ENCODE measurements at regions not wholly inside any gene's neighbourhood (a gene's known extent, or its start where the extent isn't known, plus 50 kb on each side); places are given as distances from the start of the nearest gene placed in this dataset.
"Not testable (repeated sequence)": the region's sequence is repeated elsewhere in the genome, so short reads cannot be mapped to it uniquely, and the experiment has no call there.

DNA sequence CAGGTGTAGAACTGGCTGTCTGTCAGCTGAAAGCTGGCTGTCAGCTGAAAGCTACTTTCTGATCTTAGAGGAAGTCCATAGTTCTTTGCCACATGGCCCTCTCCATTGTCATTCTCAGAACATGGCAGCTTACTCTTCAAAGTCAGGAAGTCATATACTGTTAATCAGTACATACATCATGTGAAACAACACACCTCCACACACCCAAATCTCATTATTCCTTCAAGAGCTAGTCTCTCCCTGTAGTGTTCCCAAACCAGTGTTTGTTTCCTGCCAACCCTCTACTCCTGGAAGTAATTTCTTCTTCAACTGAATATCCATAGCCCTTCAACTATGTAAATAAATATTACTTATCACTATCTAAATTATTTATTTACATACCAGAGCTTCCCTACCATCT is 58.9 kb downstream of the OR5AK2 start:
- TF ChIP-seq, protein P1, sequence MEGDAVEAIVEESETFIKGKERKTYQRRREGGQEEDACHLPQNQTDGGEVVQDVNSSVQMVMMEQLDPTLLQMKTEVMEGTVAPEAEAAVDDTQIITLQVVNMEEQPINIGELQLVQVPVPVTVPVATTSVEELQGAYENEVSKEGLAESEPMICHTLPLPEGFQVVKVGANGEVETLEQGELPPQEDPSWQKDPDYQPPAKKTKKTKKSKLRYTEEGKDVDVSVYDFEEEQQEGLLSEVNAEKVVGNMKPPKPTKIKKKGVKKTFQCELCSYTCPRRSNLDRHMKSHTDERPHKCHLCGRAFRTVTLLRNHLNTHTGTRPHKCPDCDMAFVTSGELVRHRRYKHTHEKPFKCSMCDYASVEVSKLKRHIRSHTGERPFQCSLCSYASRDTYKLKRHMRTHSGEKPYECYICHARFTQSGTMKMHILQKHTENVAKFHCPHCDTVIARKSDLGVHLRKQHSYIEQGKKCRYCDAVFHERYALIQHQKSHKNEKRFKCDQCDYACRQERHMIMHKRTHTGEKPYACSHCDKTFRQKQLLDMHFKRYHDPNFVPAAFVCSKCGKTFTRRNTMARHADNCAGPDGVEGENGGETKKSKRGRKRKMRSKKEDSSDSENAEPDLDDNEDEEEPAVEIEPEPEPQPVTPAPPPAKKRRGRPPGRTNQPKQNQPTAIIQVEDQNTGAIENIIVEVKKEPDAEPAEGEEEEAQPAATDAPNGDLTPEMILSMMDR (IDR thresholded peaks at IDR 0.05; ENCODE audit: insufficient read depth, low read depth, low read length): no peak
- no peak for DNase-seq (ENCODE audit: low read depth)
- H3K4me3 ChIP-seq (ENCODE audit: low read depth, low read length): no peak overlapping the region

DNA sequence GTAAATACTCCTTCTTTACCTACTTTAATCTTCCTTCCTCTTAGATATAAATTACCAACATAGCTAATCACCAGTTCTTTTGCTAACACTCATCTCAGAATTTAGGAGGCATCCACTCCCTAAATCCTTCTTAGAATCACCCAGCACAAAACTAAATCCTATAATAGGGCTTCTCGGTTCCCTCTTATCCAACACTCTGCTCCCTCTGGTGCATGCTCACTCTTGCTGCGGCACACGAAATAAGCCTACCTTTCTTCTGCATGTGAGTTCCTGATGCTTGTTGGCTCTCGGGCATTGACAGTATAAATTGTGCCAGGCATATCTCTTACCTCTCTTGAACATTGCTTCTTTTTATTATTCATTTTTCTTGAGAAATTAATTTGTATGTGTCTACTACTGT is 61.0 kb downstream of the OR5AK2 start:
- H3K4me3 ChIP-seq (ENCODE audit: low read depth, low read length): no peak overlapping the region
- DNase-seq (ENCODE audit: low read depth): no peak
- TF ChIP-seq, protein P1 (IDR thresholded peaks at IDR 0.05; ENCODE audit: insufficient read depth, low read depth, low read length): no peak

DNA sequence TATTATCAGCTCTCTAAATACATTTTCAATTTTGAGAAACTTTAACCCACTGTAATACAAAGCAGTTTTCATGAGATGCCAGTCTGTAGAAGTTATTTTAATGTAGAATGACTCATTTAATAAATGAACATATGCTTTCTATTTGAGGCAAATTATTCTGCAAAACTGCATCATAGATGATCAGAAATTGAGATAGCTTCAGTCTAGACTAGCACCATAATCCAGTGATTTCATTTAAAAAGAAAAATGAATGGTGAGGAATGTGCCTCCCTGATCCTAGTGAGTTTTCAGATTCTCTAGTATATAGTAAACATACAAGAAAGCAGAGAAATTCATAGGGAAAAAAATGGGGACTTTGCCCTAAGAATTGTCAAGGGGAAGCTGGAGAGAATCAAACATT is 66.1 kb downstream of the OR5AK2 start:
- H3K4me3 ChIP-seq (ENCODE audit: low read depth, low read length): no peak overlapping the region
- no peak for DNase-seq (ENCODE audit: low read depth)
- TF ChIP-seq, protein P1 (IDR thresholded peaks at IDR 0.05; ENCODE audit: insufficient read depth, low read depth, low read length): no peak

DNA sequence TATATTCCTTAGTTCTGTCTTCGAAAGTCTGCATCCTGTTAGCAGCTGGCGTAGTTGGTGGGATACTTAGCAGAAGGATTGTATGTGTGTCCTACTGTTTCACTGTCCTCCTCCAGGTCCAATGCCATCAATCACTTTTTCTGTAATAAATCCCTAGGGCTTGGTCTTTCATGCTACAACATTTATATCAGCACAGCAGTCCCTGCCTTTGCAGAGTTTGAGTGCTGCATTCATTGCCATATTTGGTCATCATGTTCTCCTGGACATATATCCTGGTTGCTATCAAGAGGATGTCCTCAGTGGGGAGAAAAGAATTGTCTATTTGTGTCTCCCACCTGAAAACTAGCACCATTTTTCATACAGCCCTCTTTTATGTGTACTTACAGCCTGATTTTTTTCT is 67.0 kb downstream of the OR5AK2 start:
- no peak overlapping the region for H3K4me3 ChIP-seq (ENCODE audit: low read depth, low read length)
- TF ChIP-seq, protein P1 (IDR thresholded peaks at IDR 0.05; ENCODE audit: insufficient read depth, low read depth, low read length): no peak
- no peak for DNase-seq (ENCODE audit: low read depth)

DNA sequence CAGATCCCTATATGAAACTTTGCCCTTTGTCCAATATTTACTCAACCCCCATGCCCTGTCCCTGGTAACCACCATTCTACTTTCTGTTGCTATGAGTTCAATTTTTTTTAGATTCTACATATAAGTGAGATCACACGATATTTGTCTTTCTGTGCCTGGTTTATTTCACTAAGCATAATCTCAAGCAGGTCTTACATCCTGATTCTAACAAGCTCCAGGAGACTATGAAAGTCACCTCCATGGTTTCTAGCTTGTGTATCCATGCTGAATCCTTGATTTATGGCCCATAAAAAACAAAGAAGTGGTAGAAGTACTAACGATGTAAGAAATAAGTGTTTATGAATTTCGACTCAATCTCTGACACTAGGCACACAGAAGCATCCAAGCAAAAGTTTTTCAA is 68.0 kb downstream of the OR5AK2 start:
- no peak overlapping the region for H3K4me3 ChIP-seq (ENCODE audit: low read depth, low read length)
- DNase-seq (ENCODE audit: low read depth): no peak
- TF ChIP-seq, protein P1 (IDR thresholded peaks at IDR 0.05; ENCODE audit: insufficient read depth, low read depth, low read length): no peak

DNA sequence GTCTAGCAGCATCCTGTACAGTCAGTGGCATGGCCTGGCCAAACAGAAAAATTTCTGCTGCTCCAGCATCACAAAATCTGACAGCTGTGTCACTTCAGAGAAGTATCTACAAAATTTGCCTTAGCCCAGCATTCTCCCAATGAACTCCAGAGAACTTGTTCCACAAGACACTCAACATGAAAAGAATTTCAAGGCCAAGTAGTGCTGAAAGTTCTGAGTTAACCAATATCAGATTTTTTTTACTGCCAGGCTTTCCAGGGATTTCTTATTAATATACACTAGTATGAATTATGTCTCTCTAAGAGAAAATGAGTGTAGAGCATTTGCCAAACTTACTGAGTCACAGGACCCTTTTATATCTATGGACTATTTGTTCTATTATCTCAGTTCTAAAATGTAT is 68.8 kb downstream of the OR5AK2 start:
- H3K4me3 ChIP-seq (ENCODE audit: low read depth, low read length): no peak overlapping the region
- TF ChIP-seq, protein P1 (IDR thresholded peaks at IDR 0.05; ENCODE audit: insufficient read depth, low read depth, low read length): no peak
- no peak for DNase-seq (ENCODE audit: low read depth)

DNA sequence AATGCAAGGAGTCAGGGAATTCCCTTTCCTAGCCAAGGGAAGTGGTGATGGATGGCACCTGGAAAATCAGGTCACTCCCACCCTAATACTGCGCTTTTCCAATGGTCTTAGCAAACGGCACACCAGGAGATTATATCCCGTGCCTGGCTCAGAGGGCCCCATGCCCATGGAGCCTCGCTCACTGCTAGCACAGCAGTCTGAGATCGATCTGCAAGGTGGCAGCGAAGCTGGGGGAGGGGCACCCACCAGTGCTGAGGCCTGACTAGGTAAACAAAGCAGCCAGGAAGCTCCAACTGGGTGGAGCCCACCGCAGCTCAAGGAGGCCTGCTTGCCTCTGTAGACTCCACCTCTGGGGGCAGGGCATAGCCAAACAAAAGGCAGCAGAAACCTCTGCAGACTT is 74.2 kb downstream of the OR5AK2 start:
- not testable (repeated sequence) for DNase-seq (ENCODE audit: low read depth)

More for the DNA sequence above, 74.2 kb downstream of the OR5AK2 start:
- H3K4me3 ChIP-seq (ENCODE audit: low read depth, low read length): not testable (repeated sequence)

Data from fibroblast of villous mesenchyme (primary cell).